ENCODE measurements at regions not wholly inside any gene's neighbourhood (a gene's known extent, or its start where the extent isn't known, plus 50 kb on each side); places are given as distances from the start of the nearest gene placed in this dataset.

DNA sequence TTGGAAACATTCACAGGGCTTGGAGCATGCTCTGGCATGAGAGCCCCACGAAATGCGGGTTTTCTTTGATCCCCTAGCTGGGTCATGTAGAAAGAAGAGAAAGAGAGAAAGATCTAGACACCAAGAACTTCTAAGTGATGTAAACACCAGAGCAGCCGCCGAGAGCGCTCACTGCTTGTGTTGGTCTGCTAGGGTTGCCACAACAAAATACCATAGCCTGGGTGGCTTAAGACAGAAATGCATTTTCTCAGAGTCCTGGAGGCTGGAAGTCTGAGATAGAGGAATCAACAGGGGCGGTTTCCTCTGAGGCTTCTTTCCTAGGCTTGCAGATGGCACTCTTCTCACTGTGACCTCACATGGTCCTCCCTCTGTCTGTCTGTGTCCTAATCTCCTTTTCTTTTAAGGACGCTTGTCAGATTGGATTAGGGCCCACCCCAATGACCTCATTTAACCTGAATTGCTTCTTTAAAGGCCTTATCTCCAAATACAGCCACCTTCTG is 139.5 kb downstream of the CYLD start:
- no peak for ATAC-seq (ENCODE audit: insufficient read depth, low read depth)
- Histone ChIP-seq H3K27me3 (ENCODE audit: insufficient read depth, low read length, poor library complexity) (no peaks in the 10 kb centered on the region), H3K4me1 (ENCODE audit: insufficient read depth, low read length) (no peaks in the 10 kb centered on the region), H4K20me1 (ENCODE audit: insufficient read depth, low read length) (no peaks in the 10 kb centered on the region), H3K36me3 (ENCODE audit: insufficient read depth, low read length) (no peaks in the 10 kb centered on the region), H3K4me2 (ENCODE audit: insufficient read depth, low read length) (no peak overlapping the region), H3K79me2 (ENCODE audit: insufficient read depth, low read length) (no peaks in the 10 kb centered on the region), H3K9ac (ENCODE audit: low read depth, low read length) (no peak overlapping the region), H3K27ac (ENCODE audit: low read length) (no peak overlapping the region), H2AFZ (ENCODE audit: low read depth, low read length) (no peak overlapping the region), H3K4me3 (ENCODE audit: low read depth in 1 of 2, low read length in 2 of 2) (no peak overlapping the region), H3K9me3 (ENCODE audit: insufficient read depth, low read length, severe bottlenecking) (no peaks in the 10 kb centered on the region)
- DNase-seq = no peak
- TF ChIP-seq EZH2 (IDR thresholded peaks at IDR 0.05; ENCODE audit: borderline replicate concordance, low read depth, low read length, severe bottlenecking) = no peak
- TF ChIP-seq, protein P1, sequence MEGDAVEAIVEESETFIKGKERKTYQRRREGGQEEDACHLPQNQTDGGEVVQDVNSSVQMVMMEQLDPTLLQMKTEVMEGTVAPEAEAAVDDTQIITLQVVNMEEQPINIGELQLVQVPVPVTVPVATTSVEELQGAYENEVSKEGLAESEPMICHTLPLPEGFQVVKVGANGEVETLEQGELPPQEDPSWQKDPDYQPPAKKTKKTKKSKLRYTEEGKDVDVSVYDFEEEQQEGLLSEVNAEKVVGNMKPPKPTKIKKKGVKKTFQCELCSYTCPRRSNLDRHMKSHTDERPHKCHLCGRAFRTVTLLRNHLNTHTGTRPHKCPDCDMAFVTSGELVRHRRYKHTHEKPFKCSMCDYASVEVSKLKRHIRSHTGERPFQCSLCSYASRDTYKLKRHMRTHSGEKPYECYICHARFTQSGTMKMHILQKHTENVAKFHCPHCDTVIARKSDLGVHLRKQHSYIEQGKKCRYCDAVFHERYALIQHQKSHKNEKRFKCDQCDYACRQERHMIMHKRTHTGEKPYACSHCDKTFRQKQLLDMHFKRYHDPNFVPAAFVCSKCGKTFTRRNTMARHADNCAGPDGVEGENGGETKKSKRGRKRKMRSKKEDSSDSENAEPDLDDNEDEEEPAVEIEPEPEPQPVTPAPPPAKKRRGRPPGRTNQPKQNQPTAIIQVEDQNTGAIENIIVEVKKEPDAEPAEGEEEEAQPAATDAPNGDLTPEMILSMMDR (IDR thresholded peaks at IDR 0.05; ENCODE audit: borderline replicate concordance, extremely low read depth, low read length, poor library complexity, severe bottlenecking) = no peak

DNA sequence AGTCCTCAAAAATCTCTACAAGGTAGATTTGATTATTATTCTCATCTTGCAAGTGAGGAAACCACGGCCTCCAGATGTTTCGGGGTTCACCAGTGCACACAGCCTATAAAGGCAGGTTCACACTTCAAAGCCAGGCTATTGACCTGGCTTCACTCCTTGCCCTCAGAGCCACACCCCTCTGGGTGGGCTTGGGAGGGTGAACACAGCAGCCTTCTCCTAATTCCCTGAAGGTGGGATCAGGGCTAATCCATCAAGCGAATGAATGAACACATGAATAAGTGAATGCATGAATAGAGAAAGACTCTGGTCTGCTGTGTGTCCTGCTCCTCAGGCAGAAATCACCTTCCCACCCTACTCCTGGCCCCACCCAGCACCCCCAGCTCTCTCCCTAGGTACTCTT is 139.0 kb downstream of the CYLD start:
- no peak for TF ChIP-seq EZH2 (IDR thresholded peaks at IDR 0.05; ENCODE audit: borderline replicate concordance, low read depth, low read length, severe bottlenecking)
- TF ChIP-seq, protein P1 (IDR thresholded peaks at IDR 0.05; ENCODE audit: borderline replicate concordance, extremely low read depth, low read length, poor library complexity, severe bottlenecking) = no peak
- Histone ChIP-seq H3K79me2 (ENCODE audit: insufficient read depth, low read length) (no peaks in the 10 kb centered on the region), H3K9me3 (ENCODE audit: insufficient read depth, low read length, severe bottlenecking) (no peaks in the 10 kb centered on the region), H3K27me3 (ENCODE audit: insufficient read depth, low read length, poor library complexity) (no peaks in the 10 kb centered on the region), H3K4me2 (ENCODE audit: insufficient read depth, low read length) (no peak overlapping the region), H3K36me3 (ENCODE audit: insufficient read depth, low read length) (no peaks in the 10 kb centered on the region), H2AFZ (ENCODE audit: low read depth, low read length) (no peak overlapping the region), H3K9ac (ENCODE audit: low read depth, low read length) (no peak overlapping the region), H3K4me3 (ENCODE audit: low read depth in 1 of 2, low read length in 2 of 2) (no peak overlapping the region), H3K4me1 (ENCODE audit: insufficient read depth, low read length) (no peaks in the 10 kb centered on the region), H3K27ac (ENCODE audit: low read length) (no peak overlapping the region), H4K20me1 (ENCODE audit: insufficient read depth, low read length) (no peaks in the 10 kb centered on the region)
- ATAC-seq (ENCODE audit: insufficient read depth, low read depth) (no peak), DNase-seq (no peak)

- H3K27me3 ChIP-seq (ENCODE audit: insufficient read depth, low read length, poor library complexity) = no peaks in the 10 kb centered on the region
- ATAC-seq (ENCODE audit: insufficient read depth, low read depth) (no peak), DNase-seq (no peak)
- no peaks in the 10 kb centered on the region for H3K36me3 ChIP-seq (ENCODE audit: insufficient read depth, low read length)
- no peaks in the 10 kb centered on the region for H3K79me2 ChIP-seq (ENCODE audit: insufficient read depth, low read length)
- H2AFZ ChIP-seq (ENCODE audit: low read depth, low read length) = no peak overlapping the region
- no peaks in the 10 kb centered on the region for H3K4me1 ChIP-seq (ENCODE audit: insufficient read depth, low read length)
- H3K4me3 ChIP-seq (ENCODE audit: low read depth in 1 of 2, low read length in 2 of 2) = no peak overlapping the region
- no peak overlapping the region for H3K27ac ChIP-seq (ENCODE audit: low read length)
- H3K9ac ChIP-seq (ENCODE audit: low read depth, low read length) = no peak overlapping the region
- TF ChIP-seq, protein P1 (IDR thresholded peaks at IDR 0.05; ENCODE audit: borderline replicate concordance, extremely low read depth, low read length, poor library complexity, severe bottlenecking) = no peak
- no peak for TF ChIP-seq EZH2 (IDR thresholded peaks at IDR 0.05; ENCODE audit: borderline replicate concordance, low read depth, low read length, severe bottlenecking)
- H3K4me2 ChIP-seq (ENCODE audit: insufficient read depth, low read length) = no peak overlapping the region
- H3K9me3 ChIP-seq (ENCODE audit: insufficient read depth, low read length, severe bottlenecking) = no peaks in the 10 kb centered on the region
- H4K20me1 ChIP-seq (ENCODE audit: insufficient read depth, low read length) = no peaks in the 10 kb centered on the region
Observed at GRCh38 chr16:50879873-50880695, 138.2 kb downstream of the CYLD start.

All from DND-41 (cell line).